WTC11 (cell line): ENCODE measurements at regions not wholly inside any gene's neighbourhood (a gene's known extent, or its start where the extent isn't known, plus 50 kb on each side); places are given as distances from the start of the nearest gene placed in this dataset.
A peak's percentile ranks its signal among the peaks of the same experiment; 100 is the strongest.

Experiments used
- ATAC-seq: fragments of 200-7000 bp; cut with Tn5 transposase; 2 replicates; pipeline ENCODE4 v1.10.0; 2021; ENCODE audit warnings: mild to moderate bottlenecking, moderate library complexity
- CTCF ChIA-PET: fragments of 300-600 bp; sonication (Branson Sonifier 250); formaldehyde crosslinking; loops from one replicate; lab custom pipeline; 2021; ENCODE audit warnings: antibody characterized with exemption; lab: Charles Lee
- POLR2A ChIA-PET: fragments of 350-600 bp; sonication (Branson Sonifier 250); formaldehyde crosslinking; loops from one replicate; lab custom pipeline; 2021; ENCODE audit warnings: antibody characterized with exemption; lab: Charles Lee
- DNase-seq: peaks from one replicate; pipeline ENCODE4 v3.0.0; 2021; ENCODE audit warnings: low spot score
- H3K27ac Mint-ChIP-seq: 2 replicates; pipeline ENCODE4 v1.8.0; 2021; ENCODE audit warnings: mixed read lengths
- H3K27me3 Mint-ChIP-seq: 2 replicates; pipeline ENCODE4 v1.8.0; 2021; ENCODE audit warnings: low read depth, mild to moderate bottlenecking, moderate library complexity, mixed read lengths
- H3K36me3 Mint-ChIP-seq: 2 replicates; pipeline ENCODE4 v1.8.0; 2021; ENCODE audit warnings: mixed read lengths
- H3K4me1 Mint-ChIP-seq: 2 replicates; pipeline ENCODE4 v1.8.0; 2022; ENCODE audit warnings: mixed read lengths
- H3K4me3 Mint-ChIP-seq: 2 replicates; pipeline ENCODE4 v1.8.0; 2021; ENCODE audit warnings: mild to moderate bottlenecking, moderate library complexity, mixed read lengths
- H3K9me3 Mint-ChIP-seq: 2 replicates; pipeline ENCODE4 v1.8.0; 2021; ENCODE audit warnings: mixed read lengths
- EMX1 ChIP-seq: fragments of 250-450 bp; sonication (Bioruptor Pico); IDR thresholded peaks from 2 replicates; pipeline ENCODE4 v1.8.0; 2021; ENCODE audit warnings: mild to moderate bottlenecking
- FOXJ3 ChIP-seq: sonication (generic); formaldehyde crosslinking; IDR thresholded peaks from 2 replicates; pipeline ENCODE4 v1.9.0; 2021; ENCODE audit warnings: missing genetic modification reagents, mild to moderate bottlenecking, borderline replicate concordance
- FOXK1 ChIP-seq: sonication (generic); formaldehyde crosslinking; IDR thresholded peaks from 2 replicates; pipeline ENCODE4 v1.8.0; 2022; ENCODE audit warnings: mild to moderate bottlenecking, moderate library complexity, missing genetic modification reagents
- FOXP1 ChIP-seq: sonication (generic); formaldehyde crosslinking; IDR thresholded peaks from 2 replicates; pipeline ENCODE4 v1.8.0; 2022; ENCODE audit warnings: missing genetic modification reagents, mild to moderate bottlenecking, moderate library complexity, borderline replicate concordance
- MXD4 ChIP-seq: fragments of 250-450 bp; sonication (Bioruptor Pico); IDR thresholded peaks from 2 replicates; pipeline ENCODE4 v1.8.0; 2021; ENCODE audit warnings: mild to moderate bottlenecking, moderate library complexity, borderline replicate concordance
- SOX15 ChIP-seq: fragments of 250-450 bp; sonication (Bioruptor Pico); IDR thresholded peaks from 2 replicates; pipeline ENCODE4 v1.9.0; 2021; ENCODE audit warnings: mild to moderate bottlenecking
- TEAD4 ChIP-seq: sonication (generic); formaldehyde crosslinking; IDR thresholded peaks from 2 replicates; pipeline ENCODE4 v1.8.0; 2022; ENCODE audit warnings: mild to moderate bottlenecking, missing genetic modification reagents
- ZNF263 ChIP-seq: sonication (generic); formaldehyde crosslinking; IDR thresholded peaks from 2 replicates; pipeline ENCODE4 v1.8.1; 2022; ENCODE audit warnings: low read depth, mild to moderate bottlenecking, moderate library complexity, missing genetic modification reagents
- ZNF317 ChIP-seq: sonication (generic); formaldehyde crosslinking; IDR thresholded peaks from 2 replicates; pipeline ENCODE4 v1.8.1; 2023; ENCODE audit warnings: low read depth, mild to moderate bottlenecking, moderate library complexity, missing genetic modification reagents, borderline replicate concordance
- ZNF396 ChIP-seq: fragments of 250-450 bp; sonication (Bioruptor Pico); IDR thresholded peaks from 2 replicates; pipeline ENCODE4 v1.8.0; 2021; ENCODE audit warnings: mild to moderate bottlenecking, moderate library complexity, borderline replicate concordance
- ZNF671 ChIP-seq: fragments of 250-450 bp; sonication (Bioruptor Pico); IDR thresholded peaks from 2 replicates; pipeline ENCODE4 v1.8.0; 2021; ENCODE audit warnings: mild to moderate bottlenecking
- TF ChIP-seq, protein P1 (sequence below): sonication (generic); formaldehyde crosslinking; IDR thresholded peaks from 2 replicates; pipeline ENCODE4 v1.8.0; 2022; ENCODE audit warnings: missing genetic modification reagents
- TF ChIP-seq, protein P2 (sequence below): sonication (generic); formaldehyde crosslinking; IDR thresholded peaks from 2 replicates; pipeline ENCODE4 v1.8.1; 2023; ENCODE audit warnings: mild to moderate bottlenecking, missing genetic modification reagents
- TF ChIP-seq, protein P3 (sequence below): fragments of 250-450 bp; sonication (Bioruptor Pico); IDR thresholded peaks from 2 replicates; pipeline ENCODE4 v1.9.0; 2021; ENCODE audit warnings: mild to moderate bottlenecking
- TF ChIP-seq, protein P4 (sequence below): sonication (generic); formaldehyde crosslinking; IDR thresholded peaks from 2 replicates; pipeline ENCODE4 v1.8.1; 2022; ENCODE audit warnings: low read depth, mild to moderate bottlenecking, moderate library complexity, missing genetic modification reagents, borderline replicate concordance
- TF ChIP-seq, protein P5 (sequence below): sonication (generic); formaldehyde crosslinking; IDR thresholded peaks from 2 replicates; pipeline ENCODE4 v1.8.0; 2022; ENCODE audit warnings: mild to moderate bottlenecking, missing genetic modification reagents
- TF ChIP-seq, protein P6 (sequence below): sonication (generic); formaldehyde crosslinking; IDR thresholded peaks from 2 replicates; pipeline ENCODE4 v1.8.1; 2023; ENCODE audit warnings: mild to moderate bottlenecking, missing genetic modification reagents, moderate library complexity

DNA sequence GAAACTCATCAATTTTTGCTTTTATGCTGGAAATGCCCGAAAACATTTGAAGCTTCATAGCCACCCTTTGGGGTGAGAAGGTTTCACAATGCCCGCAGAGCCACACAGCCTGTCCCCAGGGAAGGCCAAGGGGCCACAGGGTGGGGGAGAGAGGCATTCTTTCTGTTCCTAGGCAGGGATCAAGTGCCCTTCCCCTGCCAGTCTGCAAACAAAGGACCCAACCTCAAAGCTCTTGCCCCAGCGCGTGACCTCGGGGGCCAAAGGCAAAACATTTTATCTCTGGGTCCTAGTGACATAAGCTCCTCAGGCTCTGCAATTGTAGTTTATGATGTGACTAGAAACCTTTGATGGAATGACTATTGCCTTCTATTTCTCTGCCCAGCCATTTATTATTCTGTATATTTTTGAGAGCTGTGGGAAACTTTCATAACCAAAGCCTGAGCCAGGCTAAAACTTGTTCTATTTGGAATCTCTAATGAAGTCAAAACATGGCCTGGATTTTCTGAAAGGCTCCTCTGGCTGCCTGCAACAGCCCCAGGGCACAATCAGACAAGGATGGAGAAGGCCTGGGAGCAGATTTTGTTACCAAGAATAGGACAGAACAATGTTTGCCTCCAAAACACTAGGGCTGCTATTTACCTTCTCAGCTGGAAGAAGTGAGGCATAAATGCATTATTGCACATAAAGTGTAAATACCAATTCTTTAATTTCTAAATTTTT is 137.2 kb upstream of the KCTD1 start:
- Mint-ChIP-seq H3K27ac (no peak overlapping the region; the same call in 1 of the 2 replicates), H3K36me3 (no peaks in the 10 kb centered on the region), H3K27me3 (peaks cover 59% of the 10 kb centered on the region), H3K9me3 (peaks cover under 1% of the 10 kb centered on the region), H3K4me3 (no peak overlapping the region), H3K4me1 (peaks cover 36% of the 10 kb centered on the region)
- peak; percentile 15 for DNase-seq
- CTCF ChIA-PET, result interaction anchor here (2.8 kb wide), 1 partner anchor 64 kb away, joined by 14 read pairs; no protein-coding TSS in a partner anchor
- POLR2A ChIA-PET, result no interaction called here
- ATAC-seq, result peak; percentile 77
- TF ChIP-seq, protein P1, sequence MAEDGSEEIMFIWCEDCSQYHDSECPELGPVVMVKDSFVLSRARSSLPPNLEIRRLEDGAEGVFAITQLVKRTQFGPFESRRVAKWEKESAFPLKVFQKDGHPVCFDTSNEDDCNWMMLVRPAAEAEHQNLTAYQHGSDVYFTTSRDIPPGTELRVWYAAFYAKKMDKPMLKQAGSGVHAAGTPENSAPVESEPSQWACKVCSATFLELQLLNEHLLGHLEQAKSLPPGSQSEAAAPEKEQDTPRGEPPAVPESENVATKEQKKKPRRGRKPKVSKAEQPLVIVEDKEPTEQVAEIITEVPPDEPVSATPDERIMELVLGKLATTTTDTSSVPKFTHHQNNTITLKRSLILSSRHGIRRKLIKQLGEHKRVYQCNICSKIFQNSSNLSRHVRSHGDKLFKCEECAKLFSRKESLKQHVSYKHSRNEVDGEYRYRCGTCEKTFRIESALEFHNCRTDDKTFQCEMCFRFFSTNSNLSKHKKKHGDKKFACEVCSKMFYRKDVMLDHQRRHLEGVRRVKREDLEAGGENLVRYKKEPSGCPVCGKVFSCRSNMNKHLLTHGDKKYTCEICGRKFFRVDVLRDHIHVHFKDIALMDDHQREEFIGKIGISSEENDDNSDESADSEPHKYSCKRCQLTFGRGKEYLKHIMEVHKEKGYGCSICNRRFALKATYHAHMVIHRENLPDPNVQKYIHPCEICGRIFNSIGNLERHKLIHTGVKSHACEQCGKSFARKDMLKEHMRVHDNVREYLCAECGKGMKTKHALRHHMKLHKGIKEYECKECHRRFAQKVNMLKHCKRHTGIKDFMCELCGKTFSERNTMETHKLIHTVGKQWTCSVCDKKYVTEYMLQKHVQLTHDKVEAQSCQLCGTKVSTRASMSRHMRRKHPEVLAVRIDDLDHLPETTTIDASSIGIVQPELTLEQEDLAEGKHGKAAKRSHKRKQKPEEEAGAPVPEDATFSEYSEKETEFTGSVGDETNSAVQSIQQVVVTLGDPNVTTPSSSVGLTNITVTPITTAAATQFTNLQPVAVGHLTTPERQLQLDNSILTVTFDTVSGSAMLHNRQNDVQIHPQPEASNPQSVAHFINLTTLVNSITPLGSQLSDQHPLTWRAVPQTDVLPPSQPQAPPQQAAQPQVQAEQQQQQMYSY (CRISPR knock-in tag), result 0 out of 2 replicates have a peak, but pooled peaks have one; percentile 28
- no peak for TF ChIP-seq ZNF671 (CRISPR knock-in tag)

DNA sequence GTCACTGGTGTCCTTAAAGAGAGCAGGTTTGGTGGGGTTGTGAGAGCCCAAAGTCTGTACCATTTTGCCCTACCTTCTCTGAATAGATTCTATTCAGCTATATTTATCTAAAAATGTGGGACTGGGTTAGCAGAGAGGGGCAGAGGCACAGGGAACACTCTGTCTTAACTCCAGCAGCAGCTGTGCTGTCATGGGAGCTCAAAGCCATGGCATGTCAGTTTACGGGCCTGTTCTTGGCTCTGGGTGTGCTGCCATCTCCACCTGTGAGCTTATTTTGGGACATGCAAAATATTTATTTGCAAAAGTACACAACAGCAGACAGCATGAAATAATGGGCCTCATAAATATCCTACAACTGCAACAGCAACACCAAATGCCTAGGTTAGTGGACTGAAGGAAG is 129.6 kb upstream of the KCTD1 start:
- CTCF ChIA-PET, result no interaction called here
- Mint-ChIP-seq H3K36me3 (peaks cover 12% of the 10 kb centered on the region), H3K27ac (no peak overlapping the region), H3K9me3 (peaks cover 20% of the 10 kb centered on the region)
- DNase-seq (no peak), ATAC-seq (no peak)
- TF ChIP-seq, protein P2, sequence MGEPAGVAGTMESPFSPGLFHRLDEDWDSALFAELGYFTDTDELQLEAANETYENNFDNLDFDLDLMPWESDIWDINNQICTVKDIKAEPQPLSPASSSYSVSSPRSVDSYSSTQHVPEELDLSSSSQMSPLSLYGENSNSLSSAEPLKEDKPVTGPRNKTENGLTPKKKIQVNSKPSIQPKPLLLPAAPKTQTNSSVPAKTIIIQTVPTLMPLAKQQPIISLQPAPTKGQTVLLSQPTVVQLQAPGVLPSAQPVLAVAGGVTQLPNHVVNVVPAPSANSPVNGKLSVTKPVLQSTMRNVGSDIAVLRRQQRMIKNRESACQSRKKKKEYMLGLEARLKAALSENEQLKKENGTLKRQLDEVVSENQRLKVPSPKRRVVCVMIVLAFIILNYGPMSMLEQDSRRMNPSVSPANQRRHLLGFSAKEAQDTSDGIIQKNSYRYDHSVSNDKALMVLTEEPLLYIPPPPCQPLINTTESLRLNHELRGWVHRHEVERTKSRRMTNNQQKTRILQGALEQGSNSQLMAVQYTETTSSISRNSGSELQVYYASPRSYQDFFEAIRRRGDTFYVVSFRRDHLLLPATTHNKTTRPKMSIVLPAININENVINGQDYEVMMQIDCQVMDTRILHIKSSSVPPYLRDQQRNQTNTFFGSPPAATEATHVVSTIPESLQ (CRISPR knock-in tag), result no peak
- TF ChIP-seq ZNF396 (CRISPR knock-in tag), result no peak
- TF ChIP-seq, all 79 proteins: peak for 0
- POLR2A ChIA-PET, result no interaction called here
- H3K4me1 Mint-ChIP-seq, result no peaks in the 10 kb centered on the region
- H3K27me3 Mint-ChIP-seq, result peaks cover 60% of the 10 kb centered on the region
- no peak overlapping the region for H3K4me3 Mint-ChIP-seq

DNA sequence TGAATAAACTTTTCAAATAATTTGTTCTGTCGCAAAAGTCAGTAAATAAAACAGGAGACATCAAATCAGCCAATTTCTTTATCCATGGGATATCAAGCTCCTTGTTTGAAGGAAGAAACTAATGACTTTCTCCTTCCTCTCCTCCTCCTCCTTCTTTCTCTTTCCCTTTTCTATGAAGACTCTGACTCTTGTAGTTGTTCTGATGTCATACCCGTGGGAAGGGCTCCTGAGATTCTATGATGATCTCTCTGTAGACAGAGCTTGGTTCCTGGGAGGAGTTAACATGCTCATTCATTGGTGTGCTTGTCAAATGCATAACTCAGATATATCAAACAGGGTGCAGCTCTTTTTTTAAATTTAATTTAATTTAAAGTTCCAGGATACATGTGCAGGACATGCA is 118.7 kb upstream of the KCTD1 start:
- no peak for ATAC-seq
- POLR2A ChIA-PET, result no interaction called here
- Mint-ChIP-seq H3K36me3 (no peaks in the 10 kb centered on the region), H3K27ac (no peak overlapping the region), H3K9me3 (no peaks in the 10 kb centered on the region), H3K27me3 (peaks cover 11% of the 10 kb centered on the region; the same call in 1 of the 2 replicates), H3K4me3 (no peak overlapping the region), H3K4me1 (no peaks in the 10 kb centered on the region)
- CTCF ChIA-PET, result no interaction called here
- no peak for DNase-seq
- TF ChIP-seq FOXJ3 (CRISPR knock-in tag) (no peak), FOXK1 (CRISPR knock-in tag) (no peak), ZNF317 (CRISPR knock-in tag) (no peak), ZNF671 (CRISPR knock-in tag) (no peak), ZNF263 (CRISPR knock-in tag) (no peak), EMX1 (no peak), FOXP1 (CRISPR knock-in tag) (no peak), TEAD4 (no peak), SOX15 (CRISPR knock-in tag) (no peak), MXD4 (CRISPR knock-in tag) (no peak)
- TF ChIP-seq, protein P3, sequence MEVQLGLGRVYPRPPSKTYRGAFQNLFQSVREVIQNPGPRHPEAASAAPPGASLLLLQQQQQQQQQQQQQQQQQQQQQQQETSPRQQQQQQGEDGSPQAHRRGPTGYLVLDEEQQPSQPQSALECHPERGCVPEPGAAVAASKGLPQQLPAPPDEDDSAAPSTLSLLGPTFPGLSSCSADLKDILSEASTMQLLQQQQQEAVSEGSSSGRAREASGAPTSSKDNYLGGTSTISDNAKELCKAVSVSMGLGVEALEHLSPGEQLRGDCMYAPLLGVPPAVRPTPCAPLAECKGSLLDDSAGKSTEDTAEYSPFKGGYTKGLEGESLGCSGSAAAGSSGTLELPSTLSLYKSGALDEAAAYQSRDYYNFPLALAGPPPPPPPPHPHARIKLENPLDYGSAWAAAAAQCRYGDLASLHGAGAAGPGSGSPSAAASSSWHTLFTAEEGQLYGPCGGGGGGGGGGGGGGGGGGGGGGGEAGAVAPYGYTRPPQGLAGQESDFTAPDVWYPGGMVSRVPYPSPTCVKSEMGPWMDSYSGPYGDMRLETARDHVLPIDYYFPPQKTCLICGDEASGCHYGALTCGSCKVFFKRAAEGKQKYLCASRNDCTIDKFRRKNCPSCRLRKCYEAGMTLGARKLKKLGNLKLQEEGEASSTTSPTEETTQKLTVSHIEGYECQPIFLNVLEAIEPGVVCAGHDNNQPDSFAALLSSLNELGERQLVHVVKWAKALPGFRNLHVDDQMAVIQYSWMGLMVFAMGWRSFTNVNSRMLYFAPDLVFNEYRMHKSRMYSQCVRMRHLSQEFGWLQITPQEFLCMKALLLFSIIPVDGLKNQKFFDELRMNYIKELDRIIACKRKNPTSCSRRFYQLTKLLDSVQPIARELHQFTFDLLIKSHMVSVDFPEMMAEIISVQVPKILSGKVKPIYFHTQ (CRISPR knock-in tag), result no peak
- TF ChIP-seq, protein P4, sequence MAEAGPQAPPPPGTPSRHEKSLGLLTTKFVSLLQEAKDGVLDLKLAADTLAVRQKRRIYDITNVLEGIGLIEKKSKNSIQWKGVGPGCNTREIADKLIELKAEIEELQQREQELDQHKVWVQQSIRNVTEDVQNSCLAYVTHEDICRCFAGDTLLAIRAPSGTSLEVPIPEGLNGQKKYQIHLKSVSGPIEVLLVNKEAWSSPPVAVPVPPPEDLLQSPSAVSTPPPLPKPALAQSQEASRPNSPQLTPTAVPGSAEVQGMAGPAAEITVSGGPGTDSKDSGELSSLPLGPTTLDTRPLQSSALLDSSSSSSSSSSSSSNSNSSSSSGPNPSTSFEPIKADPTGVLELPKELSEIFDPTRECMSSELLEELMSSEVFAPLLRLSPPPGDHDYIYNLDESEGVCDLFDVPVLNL (CRISPR knock-in tag), result no peak
- TF ChIP-seq, protein P5, sequence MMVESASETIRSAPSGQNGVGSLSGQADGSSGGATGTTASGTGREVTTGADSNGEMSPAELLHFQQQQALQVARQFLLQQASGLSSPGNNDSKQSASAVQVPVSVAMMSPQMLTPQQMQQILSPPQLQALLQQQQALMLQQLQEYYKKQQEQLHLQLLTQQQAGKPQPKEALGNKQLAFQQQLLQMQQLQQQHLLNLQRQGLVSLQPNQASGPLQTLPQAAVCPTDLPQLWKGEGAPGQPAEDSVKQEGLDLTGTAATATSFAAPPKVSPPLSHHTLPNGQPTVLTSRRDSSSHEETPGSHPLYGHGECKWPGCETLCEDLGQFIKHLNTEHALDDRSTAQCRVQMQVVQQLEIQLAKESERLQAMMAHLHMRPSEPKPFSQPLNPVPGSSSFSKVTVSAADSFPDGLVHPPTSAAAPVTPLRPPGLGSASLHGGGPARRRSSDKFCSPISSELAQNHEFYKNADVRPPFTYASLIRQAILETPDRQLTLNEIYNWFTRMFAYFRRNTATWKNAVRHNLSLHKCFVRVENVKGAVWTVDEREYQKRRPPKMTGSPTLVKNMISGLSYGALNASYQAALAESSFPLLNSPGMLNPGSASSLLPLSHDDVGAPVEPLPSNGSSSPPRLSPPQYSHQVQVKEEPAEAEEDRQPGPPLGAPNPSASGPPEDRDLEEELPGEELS (CRISPR knock-in tag), result no peak
- TF ChIP-seq, protein P6, sequence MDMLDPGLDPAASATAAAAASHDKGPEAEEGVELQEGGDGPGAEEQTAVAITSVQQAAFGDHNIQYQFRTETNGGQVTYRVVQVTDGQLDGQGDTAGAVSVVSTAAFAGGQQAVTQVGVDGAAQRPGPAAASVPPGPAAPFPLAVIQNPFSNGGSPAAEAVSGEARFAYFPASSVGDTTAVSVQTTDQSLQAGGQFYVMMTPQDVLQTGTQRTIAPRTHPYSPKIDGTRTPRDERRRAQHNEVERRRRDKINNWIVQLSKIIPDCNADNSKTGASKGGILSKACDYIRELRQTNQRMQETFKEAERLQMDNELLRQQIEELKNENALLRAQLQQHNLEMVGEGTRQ, result no peak
